ENCODE measurements at regions not wholly inside any gene's neighbourhood (a gene's known extent, or its start where the extent isn't known, plus 50 kb on each side); places are given as distances from the start of the nearest gene placed in this dataset.

DNA sequence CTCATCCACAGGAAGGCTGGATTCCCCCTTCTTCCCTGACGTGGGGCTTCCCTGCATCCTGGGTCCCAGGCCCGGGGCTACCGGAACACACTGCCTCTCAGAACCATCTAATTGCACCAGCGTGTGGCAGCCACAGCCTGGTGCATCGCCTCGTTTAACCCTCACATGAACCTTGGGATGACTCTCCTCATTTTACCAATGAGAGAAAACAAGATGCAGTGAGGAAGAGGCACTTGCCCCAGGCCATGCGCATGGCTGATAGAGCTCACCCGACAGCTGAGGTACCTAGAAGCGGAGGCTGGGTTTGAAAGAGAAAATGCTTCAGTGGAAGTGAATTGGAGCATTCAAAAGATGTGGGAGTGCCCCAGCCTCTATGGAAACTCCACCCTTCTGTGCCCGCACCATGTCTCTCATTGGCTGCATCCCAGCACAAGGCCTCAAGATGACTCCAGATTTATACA lies 162.3 kb downstream of the KATNIP start:
- Mint-ChIP-seq H3K4me3 (no peak overlapping the region), H3K9me3 (no peaks in the 10 kb centered on the region), H3K27ac (no peak overlapping the region), H3K36me3 (ENCODE audit: low read depth) (peaks cover 16% of the 10 kb centered on the region), H3K27me3 (no peaks in the 10 kb centered on the region), H3K4me1 (ENCODE audit: low read depth) (no peaks in the 10 kb centered on the region)
- Histone ChIP-seq H3K4me3 (ENCODE audit: low read length) (no peak overlapping the region), H3K27me3 (ENCODE audit: control insufficient read depth in 1 of 2, insufficient read depth in 2 of 2, low read length in 2 of 2) (no peaks in the 10 kb centered on the region), H3K4me1 (ENCODE audit: insufficient read depth, low read length) (no peaks in the 10 kb centered on the region), H3K27ac (ENCODE audit: low read depth in 1 of 2, low read length in 2 of 2) (no peak overlapping the region), H3K36me3 (ENCODE audit: insufficient read depth, low read length) (peaks cover 5% of the 10 kb centered on the region), H3K9me3 (ENCODE audit: control insufficient read depth in 1 of 2, insufficient read depth in 1 of 2, low read length in 2 of 2) (no peaks in the 10 kb centered on the region)
- ATAC-seq (ENCODE audit: poor library complexity) (no peak), DNase-seq (no peak)
- CTCF ChIA-PET, result no interaction called here
- intact Hi-C loops (cut with DNase I, micrococcal nuclease), result no loop called here
- POLR2A ChIA-PET, result no interaction called here
- no peak for TF ChIP-seq CTCF (IDR thresholded peaks at IDR 0.05)

GRCh38 chr16:27717726-27718125 lies 167.8 kb downstream of the KATNIP start:
- no peak overlapping the region for H3K27ac ChIP-seq (ENCODE audit: low read depth in 1 of 2, low read length in 2 of 2)
- CTCF ChIA-PET, result no interaction called here
- no peaks in the 10 kb centered on the region for H3K27me3 Mint-ChIP-seq
- POLR2A ChIA-PET, result no interaction called here
- peaks cover 2% of the 10 kb centered on the region for H3K36me3 ChIP-seq (ENCODE audit: insufficient read depth, low read length)
- no peak for TF ChIP-seq CTCF (IDR thresholded peaks at IDR 0.05)
- no peak overlapping the region for H3K4me3 Mint-ChIP-seq
- no peak for ATAC-seq (ENCODE audit: poor library complexity)
- no peaks in the 10 kb centered on the region for H3K27me3 ChIP-seq (ENCODE audit: control insufficient read depth in 1 of 2, insufficient read depth in 2 of 2, low read length in 2 of 2)
- no peak for DNase-seq
- H3K4me1 Mint-ChIP-seq (ENCODE audit: low read depth), result no peaks in the 10 kb centered on the region
- intact Hi-C loops (cut with DNase I, micrococcal nuclease), result no loop called here
- H3K36me3 Mint-ChIP-seq (ENCODE audit: low read depth), result peaks cover 26% of the 10 kb centered on the region
- H3K9me3 ChIP-seq (ENCODE audit: control insufficient read depth in 1 of 2, insufficient read depth in 1 of 2, low read length in 2 of 2), result no peaks in the 10 kb centered on the region
- H3K4me1 ChIP-seq (ENCODE audit: insufficient read depth, low read length), result peaks cover 8% of the 10 kb centered on the region
- no peak overlapping the region for H3K4me3 ChIP-seq (ENCODE audit: low read length)
- H3K9me3 Mint-ChIP-seq, result no peaks in the 10 kb centered on the region
- no peak overlapping the region for H3K27ac Mint-ChIP-seq

GRCh38 chr16:27718201-27719105 lies 168.5 kb downstream of the KATNIP start:
- POLR2A ChIA-PET, result no interaction called here

More at GRCh38 chr16:27718201-27719105, 168.5 kb downstream of the KATNIP start:
- H3K27me3 Mint-ChIP-seq, result no peaks in the 10 kb centered on the region
- no peak overlapping the region for H3K4me3 Mint-ChIP-seq
- no peak for TF ChIP-seq CTCF (IDR thresholded peaks at IDR 0.05)
- H3K9me3 ChIP-seq (ENCODE audit: control insufficient read depth in 1 of 2, insufficient read depth in 1 of 2, low read length in 2 of 2), result no peaks in the 10 kb centered on the region
- peaks cover 31% of the 10 kb centered on the region for H3K36me3 Mint-ChIP-seq (ENCODE audit: low read depth)
- intact Hi-C loops (cut with DNase I, micrococcal nuclease), result no loop called here
- H3K4me1 ChIP-seq (ENCODE audit: insufficient read depth, low read length), result peaks cover 12% of the 10 kb centered on the region
- ATAC-seq (ENCODE audit: poor library complexity), result no peak
- no peaks in the 10 kb centered on the region for H3K27me3 ChIP-seq (ENCODE audit: control insufficient read depth in 1 of 2, insufficient read depth in 2 of 2, low read length in 2 of 2)
- H3K36me3 ChIP-seq (ENCODE audit: insufficient read depth, low read length), result peaks cover 5% of the 10 kb centered on the region
- no peak for DNase-seq
- no peak overlapping the region for H3K4me3 ChIP-seq (ENCODE audit: low read length)
- no peak overlapping the region for H3K27ac ChIP-seq (ENCODE audit: low read depth in 1 of 2, low read length in 2 of 2)
- H3K9me3 Mint-ChIP-seq, result no peaks in the 10 kb centered on the region
- no peaks in the 10 kb centered on the region for H3K4me1 Mint-ChIP-seq (ENCODE audit: low read depth)
- H3K27ac Mint-ChIP-seq, result no peak overlapping the region
- CTCF ChIA-PET, result no interaction called here

Data from CD4-positive, alpha-beta T cell (primary cell).